Left lung (tissue), 4 donors: ENCODE measurements at regions not wholly inside any gene's neighbourhood (a gene's known extent, or its start where the extent isn't known, plus 50 kb on each side); places are given as distances from the start of the nearest gene placed in this dataset.

Experiments used
- ATAC-seq: fragments of 200-7000 bp; cut with Tn5 transposase; one replicate; pipeline ENCODE4 v1.9.1; 2020; ENCODE audit warnings: moderate library complexity
- DNase-seq, 4 donors: peaks; one replicate each; pipeline ENCODE4 v3.0.0-alpha.2; 2013 to 2020
- H3K27ac ChIP-seq, 2 donors: fragments of 200-600 bp; sonication (generic) in 1 of 2; one replicate each; pipeline versions ENCODE4 v1.5.0 to v1.8.0; 2020 to 2021
- H3K27me3 ChIP-seq, 2 donors: fragments of 200-600 bp; sonication (generic) in 1 of 2; one replicate each; pipeline versions ENCODE4 v1.5.0 to v1.8.0; 2020 to 2021
- H3K36me3 ChIP-seq, 2 donors: fragments of 200-600 bp; sonication (generic) in 1 of 2; one replicate each; pipeline versions ENCODE4 v1.5.0 to v1.8.0; 2020 to 2021
- H3K4me1 ChIP-seq, 2 donors: fragments of 200-600 bp; one replicate each; pipeline ENCODE4 v1.8.0; 2021
- H3K4me3 ChIP-seq, 2 donors: fragments of 200-600 bp; sonication (generic) in 1 of 2; one replicate each; pipeline versions ENCODE4 v1.5.0 to v1.8.0; 2020 to 2021; ENCODE audit warnings: mild to moderate bottlenecking in 1 of 2
- H3K9me3 ChIP-seq, 2 donors: fragments of 200-600 bp; sonication (generic) in 1 of 2; one replicate each; pipeline versions ENCODE4 v1.5.0 to v1.8.0; 2020 to 2021
- intact Hi-C, 2 donors: fragments of 100-400 bp; cut with DNase I; formaldehyde crosslinking; loops; one replicate each; pipeline versions ENCODE4 v1.11.2 to v1.14.2; 2022
- TF ChIP-seq, protein P1 (sequence below), 2 donors: fragments of 200-600 bp; sonication (generic) in 1 of 2; IDR thresholded peaks; one replicate each; pipeline versions ENCODE4 v1.5.0 to v1.8.0; 2021; ENCODE audit warnings: antibody characterized with exemption in 2 of 2
- donor health status: DM: no; HTN: yes; CAD: no.
- donor health status: DM: no; HTN: no; CAD: no.

DNA sequence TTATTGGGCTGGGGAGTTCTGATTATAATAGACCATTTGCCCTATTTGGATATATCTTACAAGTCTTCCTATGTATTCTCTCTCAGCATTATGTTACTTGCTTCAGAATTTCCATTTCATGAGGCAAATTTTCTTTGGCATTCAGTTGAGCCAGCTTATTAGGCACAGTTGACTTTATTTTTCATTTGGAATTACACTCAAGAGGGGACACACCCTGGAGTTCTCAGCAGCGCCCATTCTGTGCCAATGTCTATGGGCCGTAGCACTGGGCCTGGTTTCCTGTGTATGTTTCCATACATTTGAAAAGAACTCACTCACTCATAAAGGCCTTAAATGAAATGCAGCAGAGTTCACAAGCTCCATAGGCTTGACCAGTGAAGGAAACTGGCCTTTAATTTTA lies 138.5 kb downstream of the KLF12 start:
- H3K27ac ChIP-seq, result no peak overlapping the region
- TF ChIP-seq, protein P1, sequence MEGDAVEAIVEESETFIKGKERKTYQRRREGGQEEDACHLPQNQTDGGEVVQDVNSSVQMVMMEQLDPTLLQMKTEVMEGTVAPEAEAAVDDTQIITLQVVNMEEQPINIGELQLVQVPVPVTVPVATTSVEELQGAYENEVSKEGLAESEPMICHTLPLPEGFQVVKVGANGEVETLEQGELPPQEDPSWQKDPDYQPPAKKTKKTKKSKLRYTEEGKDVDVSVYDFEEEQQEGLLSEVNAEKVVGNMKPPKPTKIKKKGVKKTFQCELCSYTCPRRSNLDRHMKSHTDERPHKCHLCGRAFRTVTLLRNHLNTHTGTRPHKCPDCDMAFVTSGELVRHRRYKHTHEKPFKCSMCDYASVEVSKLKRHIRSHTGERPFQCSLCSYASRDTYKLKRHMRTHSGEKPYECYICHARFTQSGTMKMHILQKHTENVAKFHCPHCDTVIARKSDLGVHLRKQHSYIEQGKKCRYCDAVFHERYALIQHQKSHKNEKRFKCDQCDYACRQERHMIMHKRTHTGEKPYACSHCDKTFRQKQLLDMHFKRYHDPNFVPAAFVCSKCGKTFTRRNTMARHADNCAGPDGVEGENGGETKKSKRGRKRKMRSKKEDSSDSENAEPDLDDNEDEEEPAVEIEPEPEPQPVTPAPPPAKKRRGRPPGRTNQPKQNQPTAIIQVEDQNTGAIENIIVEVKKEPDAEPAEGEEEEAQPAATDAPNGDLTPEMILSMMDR (IDR thresholded peaks at IDR 0.05), result no peak
- DNase-seq (peak in 1 of 4 donors; percentile 20), ATAC-seq (peak; percentile 74)
- no peaks in the 10 kb centered on the region for H3K9me3 ChIP-seq
- H3K4me3 ChIP-seq, result no peak overlapping the region
- H3K27me3 ChIP-seq, result no peaks in the 10 kb centered on the region
- intact Hi-C loops, result no loop called here
- H3K36me3 ChIP-seq, result no peaks in the 10 kb centered on the region
- no peaks in the 10 kb centered on the region for H3K4me1 ChIP-seq

DNA sequence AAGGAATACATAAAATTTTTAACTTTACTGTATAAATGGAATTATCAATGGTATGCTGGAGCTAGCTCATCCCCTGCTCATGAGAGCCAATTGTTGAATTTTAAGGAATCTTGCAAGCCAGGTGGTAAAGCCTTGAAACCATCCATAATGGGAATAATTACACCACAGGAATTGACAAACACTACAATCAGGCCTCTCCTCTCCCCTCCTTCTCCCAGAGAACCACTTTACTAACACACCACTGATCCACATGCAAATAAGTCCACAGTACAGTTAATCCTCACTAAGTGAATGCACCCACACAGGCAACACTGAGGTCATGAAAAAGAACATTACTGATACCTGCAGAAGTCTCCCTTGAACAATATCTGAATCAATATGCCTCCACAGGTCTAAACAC lies 140.5 kb downstream of the KLF12 start:
- no peaks in the 10 kb centered on the region for H3K36me3 ChIP-seq
- ATAC-seq (no peak), DNase-seq (no peak)
- H3K4me3 ChIP-seq, result no peak overlapping the region
- TF ChIP-seq, protein P1 (IDR thresholded peaks at IDR 0.05), result no peak
- H3K4me1 ChIP-seq, result no peaks in the 10 kb centered on the region
- intact Hi-C loops, result no loop called here
- no peak overlapping the region for H3K27ac ChIP-seq
- H3K9me3 ChIP-seq, result no peaks in the 10 kb centered on the region
- H3K27me3 ChIP-seq, result no peaks in the 10 kb centered on the region

DNA sequence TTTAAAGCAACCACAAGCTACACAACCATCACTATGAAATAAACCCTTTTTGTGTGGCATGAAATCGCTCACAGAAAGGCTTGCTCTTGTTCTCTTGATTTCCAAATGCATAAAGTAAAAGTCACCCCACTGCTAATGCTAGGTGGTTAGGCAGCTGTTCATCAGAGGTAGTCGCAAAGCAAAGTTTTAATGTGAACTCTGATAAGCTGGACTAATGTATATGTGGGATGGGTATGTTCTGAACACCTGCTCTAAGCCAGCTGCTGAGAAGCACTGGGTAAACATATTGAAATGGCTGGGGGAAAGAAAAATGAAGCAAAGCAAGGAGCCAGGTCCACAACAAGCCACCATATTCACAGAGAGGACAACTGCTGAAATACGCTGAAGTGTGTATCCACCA lies 142.3 kb downstream of the KLF12 start:
- Histone ChIP-seq H3K36me3 (no peaks in the 10 kb centered on the region), H3K27ac (no peak overlapping the region), H3K27me3 (no peaks in the 10 kb centered on the region), H3K4me3 (no peak overlapping the region), H3K4me1 (no peaks in the 10 kb centered on the region), H3K9me3 (no peaks in the 10 kb centered on the region)
- ATAC-seq (no peak), DNase-seq (no peak)
- TF ChIP-seq, protein P1 (IDR thresholded peaks at IDR 0.05), result no peak
- intact Hi-C loops, result no loop called here

GRCh38 chr13:73991384-73991783 lies 142.8 kb downstream of the KLF12 start:
- ATAC-seq, result no peak
- Histone ChIP-seq H3K9me3 (no peaks in the 10 kb centered on the region), H3K27ac (no peak overlapping the region), H3K36me3 (no peaks in the 10 kb centered on the region), H3K4me3 (no peak overlapping the region), H3K27me3 (no peaks in the 10 kb centered on the region), H3K4me1 (no peaks in the 10 kb centered on the region)
- TF ChIP-seq, protein P1 (IDR thresholded peaks at IDR 0.05), result no peak
- no peak for DNase-seq
- intact Hi-C loops, result no loop called here

GRCh38 chr13:73989244-73989843 lies 144.9 kb downstream of the KLF12 start:
- no peak for DNase-seq
- no peaks in the 10 kb centered on the region for H3K27me3 ChIP-seq
- H3K9me3 ChIP-seq, result no peaks in the 10 kb centered on the region
- TF ChIP-seq, protein P1 (IDR thresholded peaks at IDR 0.05), result no peak
- H3K36me3 ChIP-seq, result no peaks in the 10 kb centered on the region
- peak; percentile 36 for ATAC-seq
- intact Hi-C loops, result no loop called here
- no peaks in the 10 kb centered on the region for H3K4me1 ChIP-seq
- no peak overlapping the region for H3K27ac ChIP-seq
- no peak overlapping the region for H3K4me3 ChIP-seq
